GM12878 (cell line): ENCODE measurements at regions not wholly inside any gene's neighbourhood (a gene's known extent, or its start where the extent isn't known, plus 50 kb on each side); places are given as distances from the start of the nearest gene placed in this dataset.

Experiments
- ATAC-seq: fragments of 200-7000 bp; cut with Tn5 transposase; 3 replicates; pipeline ENCODE4 v1.9.1; 2020; ENCODE audit warnings: mild to moderate bottlenecking, moderate library complexity
- BruUV-seq: library from RNA; stranded (reverse); fragments of 400-500 nt; replicated peaks from 2 replicates; lab custom pipeline; 2021; lab: Mats Ljungman, UMichigan
- CTCF ChIA-PET: fragments of 300-600 bp; sonication (Branson Sonifier 250); formaldehyde crosslinking; extraction: SDS; loops from one replicate; lab custom pipeline; 2021; ENCODE audit warnings: inconsistent platforms; lab: Yijun Ruan, JAX
- POLR2A ChIA-PET: fragments of 350-600 bp; formaldehyde crosslinking; extraction: SDS; loops from one replicate; lab custom pipeline; 2021; ENCODE audit warnings: inconsistent platforms; lab: Charles Lee
- RAD21 ChIA-PET: fragments of 300-600 bp; sonication (Branson Sonifier 250); formaldehyde crosslinking; loops from one replicate; lab custom pipeline; 2023; ENCODE audit warnings: antibody characterized with exemption; ENCODE audit not compliant: unreplicated experiment; lab: Charles Lee
- SMC1A ChIA-PET: fragments of 300-600 bp; sonication (Branson Sonifier 250); formaldehyde crosslinking; loops from one replicate; lab custom pipeline; 2023; ENCODE audit not compliant: unreplicated experiment, uncharacterized antibody; lab: Charles Lee
- DNase-seq: peaks from one replicate; pipeline ENCODE4 v3.0.0-alpha.2; 2011; ENCODE audit warnings: low read depth, low spot score
- FAIRE-seq: peaks from 3 replicates; lab custom pipeline; 2011; peaks lifted over from hg19 to GRCh38; lab: Jason Lieb, UNC
- H2AFZ ChIP-seq: 2 replicates; pipeline ENCODE4 v1.6.0; 2011; ENCODE audit warnings: low read depth, low read length, control low read depth; ENCODE audit not compliant: control insufficient read depth
- H3K27ac ChIP-seq: 2 replicates; pipeline ENCODE4 v1.5.1; 2011; ENCODE audit warnings: control low read depth; ENCODE audit not compliant: control insufficient read depth, insufficient read depth
- H3K27me3 ChIP-seq, 2 experiments: replicated peaks in 1 of 2; 2 replicates each; pipeline versions ENCODE4 v1.6.0 to v1.6.1; 2011; ENCODE audit warnings: low read length in 1 of 2; ENCODE audit not compliant: control insufficient read depth in 2 of 2, insufficient read depth in 2 of 2
- H3K36me3 ChIP-seq, 2 experiments: 2 replicates each; pipeline ENCODE4 v1.5.1; 2011; ENCODE audit warnings: low read length in 1 of 2; ENCODE audit not compliant: control insufficient read depth in 2 of 2, insufficient read depth in 2 of 2
- H3K4me1 ChIP-seq: 2 replicates; pipeline ENCODE4 v1.6.1; 2011; ENCODE audit warnings: mild to moderate bottlenecking, low read length, moderate library complexity, mixed read lengths; ENCODE audit not compliant: control insufficient read depth, insufficient read depth
- H3K4me2 ChIP-seq: 2 replicates; pipeline ENCODE4 v1.6.0; 2011; ENCODE audit warnings: control low read depth; ENCODE audit not compliant: control insufficient read depth, insufficient read depth
- H3K4me3 ChIP-seq: fragments of 200-600 bp; sonication (generic); 2 replicates; pipeline ENCODE4 v1.5.1; 2016
- H3K79me2 ChIP-seq: 2 replicates; pipeline ENCODE4 v1.6.0; 2011; ENCODE audit warnings: low read length; ENCODE audit not compliant: control insufficient read depth, insufficient read depth
- H3K9ac ChIP-seq: 2 replicates; pipeline ENCODE4 v1.8.0; 2011; ENCODE audit warnings: low read length, control low read depth, mixed read lengths; ENCODE audit not compliant: control insufficient read depth, insufficient read depth
- H3K9me3 ChIP-seq: replicated peaks from 3 replicates; pipeline ENCODE4 v1.5.1; 2011; ENCODE audit warnings: mild to moderate bottlenecking, low read length; ENCODE audit not compliant: control insufficient read depth, insufficient read depth
- H4K20me1 ChIP-seq: 2 replicates; pipeline ENCODE4 v1.6.0; 2011; ENCODE audit not compliant: control insufficient read depth, insufficient read depth
- EGR1 ChIP-seq, 2 experiments: IDR thresholded peaks; 1 replicate in 1 of 2; 2 replicates in 1 of 2; pipeline ENCODE4 v1.6.1; 2011 to 2012; ENCODE audit warnings: low read depth in 2 of 2, low read length in 2 of 2, borderline replicate concordance in 1 of 2, mild to moderate bottlenecking in 1 of 2, moderate library complexity in 1 of 2
- IKZF1 ChIP-seq: fragments of 450-650 bp; conservative IDR thresholded peaks from 2 replicates; pipeline ENCODE4 v1.6.1; 2017; ENCODE audit warnings: antibody characterized with exemption, mild to moderate bottlenecking
- IRF4 ChIP-seq: IDR thresholded peaks from 2 replicates; pipeline ENCODE4 v1.6.1; 2011; ENCODE audit warnings: low read depth, low read length
- NR2C1 ChIP-seq: fragments of 450-650 bp; IDR thresholded peaks from 2 replicates; pipeline ENCODE4 v1.6.1; 2017; ENCODE audit warnings: antibody characterized with exemption, mild to moderate bottlenecking, moderate library complexity
- NR2F1 ChIP-seq: fragments of 450-650 bp; conservative IDR thresholded peaks from 2 replicates; pipeline ENCODE4 v1.6.1; 2017; ENCODE audit warnings: mild to moderate bottlenecking
- POU2F2 ChIP-seq: IDR thresholded peaks from 3 replicates; pipeline ENCODE4 v1.6.1; 2011; ENCODE audit warnings: low read depth, mild to moderate bottlenecking, low read length, borderline replicate concordance
- SPI1 ChIP-seq: IDR thresholded peaks from 2 replicates; pipeline ENCODE4 v1.6.1; 2011; ENCODE audit warnings: low read depth, mild to moderate bottlenecking, low read length, moderate library complexity, borderline replicate concordance; ENCODE audit not compliant: insufficient read depth
- WGBS: methylation state at CpG from one replicate; pipeline ENCODE4 v1.1.6; 2016; ENCODE audit warnings: low lambda C conversion rate; ENCODE audit not compliant: insufficient replicate concordance, insufficient coverage; ENCODE audit errors: missing lambda C conversion rate; 5-methylcytosine and 5-hydroxymethylcytosine counted together
- in situ Hi-C: fragments of 300-500 bp; cut with MboI; formaldehyde crosslinking; loops from 9 replicates; pipeline ENCODE4 v1.14.3; 2018; ENCODE audit warnings: mixed read lengths
- intact Hi-C: fragments of 100-400 bp; cut with micrococcal nuclease; formaldehyde crosslinking; loops from one replicate; pipeline ENCODE4 v1.14.2; 2022; ENCODE audit not compliant: unreplicated experiment
- TF ChIP-seq, protein P1 (sequence below): IDR thresholded peaks from 2 replicates; pipeline ENCODE4 v1.6.1; 2012; ENCODE audit warnings: improper control_type of control experiment, low read depth, low read length; ENCODE audit not compliant: insufficient replicate concordance
- TF ChIP-seq, protein P2 (sequence below): fragments of 150-350 bp; IDR thresholded peaks from 2 replicates; pipeline ENCODE4 v1.6.1; 2016; ENCODE audit warnings: low read depth, low read length
- TF ChIP-seq, protein P3 (sequence below): fragments of 450-650 bp; conservative IDR thresholded peaks from 2 replicates; pipeline ENCODE4 v1.6.1; 2017; ENCODE audit warnings: mild to moderate bottlenecking, moderate library complexity

GRCh38 chr11:13205486-13205885 lies 72.1 kb upstream of the BMAL1 start:
- WGBS = 50% methylated on average over 4 of the region's 4 CpGs
- Histone ChIP-seq H3K27ac (no peak overlapping the region), H3K9me3 (no peaks in the 10 kb centered on the region; the same call in 2 of the 3 replicates), H3K79me2 (no peaks in the 10 kb centered on the region), H3K4me1 (peaks cover 20% of the 10 kb centered on the region), H3K4me3 (no peak overlapping the region), H2AFZ (peak overlapping the region; percentile 45), H4K20me1 (no peaks in the 10 kb centered on the region), H3K36me3 (no peaks in the 10 kb centered on the region), H3K27me3 (no peaks in the 10 kb centered on the region; a peak in 1 of 4 replicates), H3K9ac (no peak overlapping the region), H3K4me2 (no peak overlapping the region)
- no peak for FAIRE-seq
- in situ Hi-C loops (no loop called here), intact Hi-C loops (no loop called here)
- ChIA-PET CTCF (interaction anchor here (0.8 to 2.6 kb wide), 9 partner anchors 8 to 258 kb away, joined by 3 to 7 read pairs (median 4); partner anchors contain the start of gene BTBD10), SMC1A (interaction anchor here (0.8 to 2.2 kb wide), 9 partner anchors 9 to 241 kb away, joined by 3 to 7 read pairs (median 4); no protein-coding TSS in a partner anchor), POLR2A (no interaction called here), RAD21 (interaction anchor here (0.7 to 1.2 kb wide), 5 partner anchors 11 to 245 kb away, joined by 3 to 4 read pairs (median 3); no protein-coding TSS in a partner anchor)
- no TSS peak for BruUV-seq
- TF ChIP-seq NR2C1 (peak; percentile 52; the same call in 1 of the 2 replicates), NR2F1 (0 out of 2 replicates have a peak, but pooled peaks have one; percentile 33), SPI1 (peak; percentile 84), EGR1 (IDR thresholded peaks at IDR 0.05; ENCODE audit: borderline replicate concordance in 1 of 2, low read depth in 2 of 2, low read length in 2 of 2) (no peak), POU2F2 (0 out of 3 replicates have a peak, but pooled peaks have one; percentile 19), IKZF1 (0 out of 2 replicates have a peak, but pooled peaks have one; percentile 19), IRF4 (0 out of 2 replicates have a peak, but pooled peaks have one; percentile 13)
- TF ChIP-seq, protein P1, sequence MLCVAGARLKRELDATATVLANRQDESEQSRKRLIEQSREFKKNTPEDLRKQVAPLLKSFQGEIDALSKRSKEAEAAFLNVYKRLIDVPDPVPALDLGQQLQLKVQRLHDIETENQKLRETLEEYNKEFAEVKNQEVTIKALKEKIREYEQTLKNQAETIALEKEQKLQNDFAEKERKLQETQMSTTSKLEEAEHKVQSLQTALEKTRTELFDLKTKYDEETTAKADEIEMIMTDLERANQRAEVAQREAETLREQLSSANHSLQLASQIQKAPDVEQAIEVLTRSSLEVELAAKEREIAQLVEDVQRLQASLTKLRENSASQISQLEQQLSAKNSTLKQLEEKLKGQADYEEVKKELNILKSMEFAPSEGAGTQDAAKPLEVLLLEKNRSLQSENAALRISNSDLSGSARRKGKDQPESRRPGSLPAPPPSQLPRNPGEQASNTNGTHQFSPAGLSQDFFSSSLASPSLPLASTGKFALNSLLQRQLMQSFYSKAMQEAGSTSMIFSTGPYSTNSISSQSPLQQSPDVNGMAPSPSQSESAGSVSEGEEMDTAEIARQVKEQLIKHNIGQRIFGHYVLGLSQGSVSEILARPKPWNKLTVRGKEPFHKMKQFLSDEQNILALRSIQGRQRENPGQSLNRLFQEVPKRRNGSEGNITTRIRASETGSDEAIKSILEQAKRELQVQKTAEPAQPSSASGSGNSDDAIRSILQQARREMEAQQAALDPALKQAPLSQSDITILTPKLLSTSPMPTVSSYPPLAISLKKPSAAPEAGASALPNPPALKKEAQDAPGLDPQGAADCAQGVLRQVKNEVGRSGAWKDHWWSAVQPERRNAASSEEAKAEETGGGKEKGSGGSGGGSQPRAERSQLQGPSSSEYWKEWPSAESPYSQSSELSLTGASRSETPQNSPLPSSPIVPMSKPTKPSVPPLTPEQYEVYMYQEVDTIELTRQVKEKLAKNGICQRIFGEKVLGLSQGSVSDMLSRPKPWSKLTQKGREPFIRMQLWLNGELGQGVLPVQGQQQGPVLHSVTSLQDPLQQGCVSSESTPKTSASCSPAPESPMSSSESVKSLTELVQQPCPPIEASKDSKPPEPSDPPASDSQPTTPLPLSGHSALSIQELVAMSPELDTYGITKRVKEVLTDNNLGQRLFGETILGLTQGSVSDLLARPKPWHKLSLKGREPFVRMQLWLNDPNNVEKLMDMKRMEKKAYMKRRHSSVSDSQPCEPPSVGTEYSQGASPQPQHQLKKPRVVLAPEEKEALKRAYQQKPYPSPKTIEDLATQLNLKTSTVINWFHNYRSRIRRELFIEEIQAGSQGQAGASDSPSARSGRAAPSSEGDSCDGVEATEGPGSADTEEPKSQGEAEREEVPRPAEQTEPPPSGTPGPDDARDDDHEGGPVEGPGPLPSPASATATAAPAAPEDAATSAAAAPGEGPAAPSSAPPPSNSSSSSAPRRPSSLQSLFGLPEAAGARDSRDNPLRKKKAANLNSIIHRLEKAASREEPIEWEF = no peak
- TF ChIP-seq, protein P2, sequence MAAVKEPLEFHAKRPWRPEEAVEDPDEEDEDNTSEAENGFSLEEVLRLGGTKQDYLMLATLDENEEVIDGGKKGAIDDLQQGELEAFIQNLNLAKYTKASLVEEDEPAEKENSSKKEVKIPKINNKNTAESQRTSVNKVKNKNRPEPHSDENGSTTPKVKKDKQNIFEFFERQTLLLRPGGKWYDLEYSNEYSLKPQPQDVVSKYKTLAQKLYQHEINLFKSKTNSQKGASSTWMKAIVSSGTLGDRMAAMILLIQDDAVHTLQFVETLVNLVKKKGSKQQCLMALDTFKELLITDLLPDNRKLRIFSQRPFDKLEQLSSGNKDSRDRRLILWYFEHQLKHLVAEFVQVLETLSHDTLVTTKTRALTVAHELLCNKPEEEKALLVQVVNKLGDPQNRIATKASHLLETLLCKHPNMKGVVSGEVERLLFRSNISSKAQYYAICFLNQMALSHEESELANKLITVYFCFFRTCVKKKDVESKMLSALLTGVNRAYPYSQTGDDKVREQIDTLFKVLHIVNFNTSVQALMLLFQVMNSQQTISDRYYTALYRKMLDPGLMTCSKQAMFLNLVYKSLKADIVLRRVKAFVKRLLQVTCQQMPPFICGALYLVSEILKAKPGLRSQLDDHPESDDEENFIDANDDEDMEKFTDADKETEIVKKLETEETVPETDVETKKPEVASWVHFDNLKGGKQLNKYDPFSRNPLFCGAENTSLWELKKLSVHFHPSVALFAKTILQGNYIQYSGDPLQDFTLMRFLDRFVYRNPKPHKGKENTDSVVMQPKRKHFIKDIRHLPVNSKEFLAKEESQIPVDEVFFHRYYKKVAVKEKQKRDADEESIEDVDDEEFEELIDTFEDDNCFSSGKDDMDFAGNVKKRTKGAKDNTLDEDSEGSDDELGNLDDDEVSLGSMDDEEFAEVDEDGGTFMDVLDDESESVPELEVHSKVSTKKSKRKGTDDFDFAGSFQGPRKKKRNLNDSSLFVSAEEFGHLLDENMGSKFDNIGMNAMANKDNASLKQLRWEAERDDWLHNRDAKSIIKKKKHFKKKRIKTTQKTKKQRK = no peak
- TF ChIP-seq, protein P3, sequence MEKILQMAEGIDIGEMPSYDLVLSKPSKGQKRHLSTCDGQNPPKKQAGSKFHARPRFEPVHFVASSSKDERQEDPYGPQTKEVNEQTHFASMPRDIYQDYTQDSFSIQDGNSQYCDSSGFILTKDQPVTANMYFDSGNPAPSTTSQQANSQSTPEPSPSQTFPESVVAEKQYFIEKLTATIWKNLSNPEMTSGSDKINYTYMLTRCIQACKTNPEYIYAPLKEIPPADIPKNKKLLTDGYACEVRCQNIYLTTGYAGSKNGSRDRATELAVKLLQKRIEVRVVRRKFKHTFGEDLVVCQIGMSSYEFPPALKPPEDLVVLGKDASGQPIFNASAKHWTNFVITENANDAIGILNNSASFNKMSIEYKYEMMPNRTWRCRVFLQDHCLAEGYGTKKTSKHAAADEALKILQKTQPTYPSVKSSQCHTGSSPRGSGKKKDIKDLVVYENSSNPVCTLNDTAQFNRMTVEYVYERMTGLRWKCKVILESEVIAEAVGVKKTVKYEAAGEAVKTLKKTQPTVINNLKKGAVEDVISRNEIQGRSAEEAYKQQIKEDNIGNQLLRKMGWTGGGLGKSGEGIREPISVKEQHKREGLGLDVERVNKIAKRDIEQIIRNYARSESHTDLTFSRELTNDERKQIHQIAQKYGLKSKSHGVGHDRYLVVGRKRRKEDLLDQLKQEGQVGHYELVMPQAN = no peak
- peak; percentile 72 for ATAC-seq
- DNase-seq = peak; percentile 38
